Right lobe of liver (tissue), 6 donors: ENCODE measurements at regions not wholly inside any gene's neighbourhood (a gene's known extent, or its start where the extent isn't known, plus 50 kb on each side); places are given as distances from the start of the nearest gene placed in this dataset.

Experiments
- ATAC-seq, 4 donors: fragments of 200-7000 bp; cut with Tn5 transposase; one replicate each; pipeline ENCODE4 v1.9.1; 2020; ENCODE audit warnings: mild to moderate bottlenecking in 4 of 4, moderate library complexity in 4 of 4
- DNase-seq, 3 donors: peaks; one replicate each; pipeline ENCODE4 v3.0.0-alpha.2; 2020
- H3K27ac ChIP-seq, 3 donors: fragments of 200-600 bp; one replicate each; pipeline ENCODE4 v1.8.0; 2022
- H3K27me3 ChIP-seq, 2 donors: fragments of 200-600 bp; one replicate each; pipeline ENCODE4 v1.8.0; 2022
- H3K36me3 ChIP-seq, 4 donors: fragments of 200-600 bp; sonication (generic) in 1 of 4; one replicate each; pipeline versions ENCODE4 v1.5.1 to v1.8.0; 2017 to 2022; ENCODE audit warnings: control low read depth in 1 of 4
- H3K4me1 ChIP-seq, 4 donors: fragments of 200-600 bp; sonication (generic) in 1 of 4; one replicate each; pipeline versions ENCODE4 v1.5.1 to v1.8.0; 2017 to 2022; ENCODE audit warnings: control low read depth in 1 of 4
- H3K4me3 ChIP-seq, 3 donors: fragments of 200-600 bp; one replicate each; pipeline ENCODE4 v1.8.0; 2022
- H3K9me3 ChIP-seq, 4 donors: fragments of 200-600 bp; sonication (generic) in 1 of 4; one replicate each; pipeline versions ENCODE4 v1.5.1 to v1.8.0; 2017 to 2022; ENCODE audit warnings: control low read depth in 1 of 4
- CTCF ChIP-seq, 4 donors: fragments of 200-600 bp in 3 of 4; fragments of 450-650 bp in 1 of 4; IDR thresholded peaks; one replicate each; pipeline versions ENCODE4 v1.5.1 to v1.8.0; 2016 to 2022; ENCODE audit warnings: antibody characterized with exemption in 4 of 4, mild to moderate bottlenecking in 2 of 4
- POLR2A ChIP-seq: fragments of 450-650 bp; IDR thresholded peaks from one replicate; pipeline ENCODE4 v1.6.1; 2017; ENCODE audit warnings: antibody characterized with exemption, mild to moderate bottlenecking
- WGBS: methylation state at CpG from one replicate; pipeline ENCODE4 v1.1.6; 2018; ENCODE audit warnings: low coverage, low lambda C conversion rate; ENCODE audit not compliant: insufficient coverage; ENCODE audit errors: missing lambda C conversion rate; 5-methylcytosine and 5-hydroxymethylcytosine counted together
- intact Hi-C, 2 donors: fragments of 100-400 bp; cut with DNase I; formaldehyde crosslinking; loops; one replicate each; pipeline versions ENCODE4 v1.11.2 to v1.14.1; 2022
- donor health status: DM: no; HTN: yes; CAD: no.
- donor health status: DM: no; HTN: no; CAD: no.
- donor health status: DM: no; HTN: no; CAD: no.
- donor health status: DM: no; HTN: yes; CAD: no.
- donor health status: DM: no; HTN: yes; CAD: no.

DNA sequence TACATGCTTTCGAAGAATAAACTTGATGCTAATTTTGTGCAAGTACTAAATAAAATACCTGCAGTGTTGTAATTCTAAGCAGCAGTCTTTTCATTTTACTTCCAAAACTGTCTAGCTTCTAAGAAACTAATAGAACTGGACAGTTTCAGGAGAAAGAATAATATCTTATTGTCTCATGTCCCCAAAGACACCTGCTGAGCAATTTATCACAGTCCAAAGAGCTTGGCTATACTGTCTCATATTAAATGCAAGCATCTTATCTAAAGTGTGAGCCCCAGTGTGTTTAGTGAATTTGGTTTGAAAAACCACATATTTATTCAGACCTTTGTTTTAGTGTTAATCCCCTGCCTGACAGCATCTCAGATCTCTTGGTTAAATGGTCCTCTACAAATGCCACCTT, 374.3 kb downstream of the TMX3 start:
- intact Hi-C loops, result no loop called here
- 53% methylated on average over 1 of the region's 1 CpG for WGBS
- DNase-seq, result no peak
- no peaks in the 10 kb centered on the region for H3K36me3 ChIP-seq
- no peaks in the 10 kb centered on the region for H3K4me1 ChIP-seq
- no peaks in the 10 kb centered on the region for H3K27me3 ChIP-seq
- no peak overlapping the region for H3K4me3 ChIP-seq
- TF ChIP-seq POLR2A, result no peak
- no peak for TF ChIP-seq CTCF (IDR thresholded peaks at IDR 0.05)
- no peak overlapping the region for H3K27ac ChIP-seq
- no peak for ATAC-seq
- no peaks in the 10 kb centered on the region for H3K9me3 ChIP-seq

- no peak for DNase-seq
- H3K9me3 ChIP-seq, result no peaks in the 10 kb centered on the region
- H3K4me3 ChIP-seq, result no peak overlapping the region
- no peaks in the 10 kb centered on the region for H3K36me3 ChIP-seq
- intact Hi-C loops, result no loop called here
- ATAC-seq, result no peak
- TF ChIP-seq POLR2A, result no peak
- no peak for TF ChIP-seq CTCF (IDR thresholded peaks at IDR 0.05)
- no peaks in the 10 kb centered on the region for H3K27me3 ChIP-seq
- no peak overlapping the region for H3K27ac ChIP-seq
- no peaks in the 10 kb centered on the region for H3K4me1 ChIP-seq
Observed at GRCh38 chr18:68330658-68331057, 384.2 kb downstream of the TMX3 start.

GRCh38 chr18:68323921-68324320, 391.0 kb downstream of the TMX3 start:
- H3K27me3 ChIP-seq, result no peaks in the 10 kb centered on the region
- ATAC-seq (no peak), DNase-seq (no peak)
- no peaks in the 10 kb centered on the region for H3K36me3 ChIP-seq
- intact Hi-C loops, result no loop called here
- no peak for TF ChIP-seq POLR2A
- TF ChIP-seq CTCF (IDR thresholded peaks at IDR 0.05), result no peak
- no peaks in the 10 kb centered on the region for H3K4me1 ChIP-seq
- H3K4me3 ChIP-seq, result no peak overlapping the region
- no peak overlapping the region for H3K27ac ChIP-seq
- H3K9me3 ChIP-seq, result no peaks in the 10 kb centered on the region

- no peaks in the 10 kb centered on the region for H3K4me1 ChIP-seq
- H3K9me3 ChIP-seq, result no peaks in the 10 kb centered on the region
- no peak overlapping the region for H3K27ac ChIP-seq
- H3K27me3 ChIP-seq, result no peaks in the 10 kb centered on the region
- DNase-seq (no peak), ATAC-seq (no peak)
- H3K4me3 ChIP-seq, result no peak overlapping the region
- H3K36me3 ChIP-seq, result no peaks in the 10 kb centered on the region
- intact Hi-C loops, result no loop called here
- no peak for TF ChIP-seq CTCF (IDR thresholded peaks at IDR 0.05)
- TF ChIP-seq POLR2A, result no peak
- 36% methylated on average over 3 of the region's 3 CpGs for WGBS
Observed at GRCh38 chr18:68316636-68317035, 398.3 kb downstream of the TMX3 start.

DNA sequence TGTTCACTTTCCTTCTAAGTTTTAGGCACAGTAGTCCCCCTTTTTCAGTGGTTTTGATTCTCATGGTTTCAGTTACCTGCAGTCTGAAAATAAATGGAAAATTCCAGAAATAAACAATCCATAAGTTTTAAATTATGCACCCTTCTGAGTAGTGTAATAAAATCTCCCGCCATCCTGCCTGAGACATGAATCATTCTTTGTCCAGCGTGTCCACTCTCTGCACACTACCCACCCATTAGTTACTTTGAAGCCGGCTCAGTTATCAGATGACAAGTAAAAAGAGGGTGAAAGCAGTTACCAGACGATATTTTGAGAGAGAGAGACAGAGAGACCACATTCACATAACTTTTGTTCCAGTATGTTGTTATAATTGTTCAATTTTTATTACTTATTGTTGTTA, 400.5 kb downstream of the TMX3 start:
- Histone ChIP-seq H3K4me1 (no peaks in the 10 kb centered on the region), H3K27ac (no peak overlapping the region), H3K27me3 (no peaks in the 10 kb centered on the region), H3K4me3 (no peak overlapping the region), H3K36me3 (no peaks in the 10 kb centered on the region), H3K9me3 (no peaks in the 10 kb centered on the region)
- WGBS, result 49% methylated on average over 4 of the region's 4 CpGs
- TF ChIP-seq CTCF (IDR thresholded peaks at IDR 0.05) (no peak), POLR2A (no peak)
- intact Hi-C loops, result no loop called here
- no peak for DNase-seq
- no peak for ATAC-seq
